IPS-NIHi11 (cell line): ENCODE measurements at regions not wholly inside any gene's neighbourhood (a gene's known extent, or its start where the extent isn't known, plus 50 kb on each side); places are given as distances from the start of the nearest gene placed in this dataset.
A peak's percentile ranks its signal among the peaks of the same experiment; 100 is the strongest.
"Not testable (repeated sequence)": the region's sequence is repeated elsewhere in the genome, so short reads cannot be mapped to it uniquely, and the experiment has no call there.

ENCODE experiments used
- DNase-seq: peaks from one replicate; pipeline ENCODE4 v3.0.0; 2012; ENCODE audit warnings: mixed read lengths, low spot score

DNA sequence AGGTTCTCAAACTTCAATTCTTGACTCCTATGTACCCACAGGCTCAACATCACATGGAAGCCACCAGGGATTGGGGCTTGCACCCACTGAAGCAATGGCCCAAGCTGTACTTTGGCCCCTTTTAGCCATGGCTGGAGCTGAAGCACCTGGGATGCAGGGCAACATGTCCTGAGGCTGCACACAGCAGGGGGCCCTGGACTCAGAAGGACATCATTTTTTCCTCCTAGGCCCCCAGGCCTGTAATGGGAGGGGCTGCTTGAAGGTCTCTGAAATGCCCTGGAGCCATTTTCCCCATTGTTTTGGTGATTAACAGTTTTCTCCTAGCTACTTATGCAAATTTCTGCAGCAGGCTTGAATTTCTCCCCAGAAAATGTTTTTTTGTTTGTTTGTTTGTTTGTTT, 465.1 kb upstream of the PCDH10 start:
- DNase-seq, result no peak

DNA sequence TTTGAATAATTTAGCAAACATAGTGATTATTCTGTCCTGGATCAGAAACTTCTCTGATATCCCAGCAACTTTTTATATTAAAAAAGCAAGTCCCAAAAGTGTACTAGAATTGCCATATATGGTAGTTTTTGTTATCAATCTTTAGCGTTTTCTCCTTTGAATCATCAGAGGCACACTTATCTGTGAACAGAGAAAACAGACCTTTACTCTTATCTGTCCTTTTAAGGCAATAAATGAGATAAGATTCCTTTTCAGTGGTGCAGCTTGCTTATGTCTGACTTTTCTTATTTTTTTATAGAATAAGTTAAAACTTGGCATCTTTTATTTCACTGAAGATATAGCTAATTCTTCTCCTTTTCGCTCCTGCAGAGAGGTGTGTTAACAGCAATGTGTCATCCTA, 458.1 kb upstream of the PCDH10 start:
- no peak for DNase-seq

- no peak for DNase-seq
These were observed 457.4 kb upstream of the PCDH10 start for GRCh38 chr4:132691668-132692067.

- DNase-seq, result no peak
These were observed 454.3 kb upstream of the PCDH10 start for GRCh38 chr4:132694775-132695174.

DNA sequence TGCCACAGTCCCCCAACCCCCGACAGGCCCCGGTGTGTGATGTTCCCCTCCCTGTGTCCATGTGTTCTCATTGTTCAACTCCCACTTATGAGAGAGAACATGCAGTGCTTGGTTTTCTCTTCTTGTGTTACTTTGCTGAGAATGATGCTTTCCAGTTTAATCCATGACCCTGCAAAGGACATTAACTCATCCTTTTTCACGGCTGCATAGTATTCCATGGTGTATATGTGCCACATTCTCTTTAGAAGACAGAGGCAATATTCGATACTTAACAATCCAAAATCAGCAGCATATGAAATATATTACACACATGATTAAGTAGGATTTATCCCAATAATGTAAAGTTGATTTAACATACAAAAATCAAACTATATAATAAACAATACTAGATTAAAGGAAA, 451.6 kb upstream of the PCDH10 start:
- not testable (repeated sequence) for DNase-seq

- DNase-seq, result no peak
These were observed 441.1 kb upstream of the PCDH10 start for GRCh38 chr4:132707955-132708354.

DNA sequence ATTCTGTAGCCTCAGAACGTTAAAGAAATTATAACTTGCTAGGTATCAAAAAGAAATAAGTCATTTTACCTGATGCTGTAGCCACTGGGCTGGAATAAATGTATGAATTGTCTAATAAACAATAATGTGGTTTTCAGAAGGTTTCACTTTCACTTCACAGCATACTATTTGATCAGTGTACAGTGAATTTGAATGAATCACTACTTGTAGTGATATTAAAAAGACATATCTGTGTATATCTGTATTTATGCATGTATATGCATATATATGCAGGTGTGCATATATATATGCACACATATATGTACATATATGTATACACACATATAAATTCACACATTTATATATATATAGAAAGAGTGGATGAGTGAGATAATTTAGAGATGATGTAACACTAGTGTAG, 440.0 kb upstream of the PCDH10 start:
- no peak for DNase-seq

DNA sequence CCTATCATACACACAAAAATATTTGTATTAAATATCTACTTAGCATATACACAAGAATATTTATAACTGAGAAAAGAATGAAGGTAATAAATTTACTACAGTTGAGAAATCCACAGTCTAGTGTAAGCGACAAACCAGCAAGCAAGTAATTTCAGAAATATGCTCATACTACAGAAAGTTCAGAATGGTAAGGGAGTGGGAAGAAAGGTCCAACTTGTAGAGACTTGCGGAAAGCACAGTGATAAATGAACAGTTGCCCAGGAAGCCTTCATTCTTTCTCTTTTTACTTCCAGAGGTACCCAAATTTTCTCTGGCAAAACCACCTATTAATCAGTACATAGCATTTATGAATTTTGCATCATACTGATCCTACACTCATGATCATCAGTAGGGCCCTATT, 438.1 kb upstream of the PCDH10 start:
- no peak for DNase-seq

DNA sequence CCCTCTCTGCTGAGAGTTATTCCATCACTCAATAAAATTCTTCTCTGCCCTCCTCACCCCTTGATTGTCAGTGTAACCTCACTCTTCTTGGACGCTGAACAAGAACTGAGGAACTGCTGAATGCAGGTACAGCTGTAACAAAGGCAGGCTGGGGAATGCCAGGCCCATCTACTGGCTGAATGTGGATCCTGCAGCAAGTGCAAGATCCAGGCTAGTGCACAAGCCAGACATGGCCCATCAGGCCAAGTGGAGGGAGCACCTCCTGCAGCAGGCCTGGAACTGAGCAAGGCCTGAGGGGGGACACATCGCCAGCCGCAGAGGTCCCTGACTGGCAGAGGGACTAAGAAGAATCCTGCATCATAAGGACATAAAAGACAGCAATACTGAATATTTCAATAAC, 411.8 kb upstream of the PCDH10 start:
- peak; percentile 24 for DNase-seq

DNA sequence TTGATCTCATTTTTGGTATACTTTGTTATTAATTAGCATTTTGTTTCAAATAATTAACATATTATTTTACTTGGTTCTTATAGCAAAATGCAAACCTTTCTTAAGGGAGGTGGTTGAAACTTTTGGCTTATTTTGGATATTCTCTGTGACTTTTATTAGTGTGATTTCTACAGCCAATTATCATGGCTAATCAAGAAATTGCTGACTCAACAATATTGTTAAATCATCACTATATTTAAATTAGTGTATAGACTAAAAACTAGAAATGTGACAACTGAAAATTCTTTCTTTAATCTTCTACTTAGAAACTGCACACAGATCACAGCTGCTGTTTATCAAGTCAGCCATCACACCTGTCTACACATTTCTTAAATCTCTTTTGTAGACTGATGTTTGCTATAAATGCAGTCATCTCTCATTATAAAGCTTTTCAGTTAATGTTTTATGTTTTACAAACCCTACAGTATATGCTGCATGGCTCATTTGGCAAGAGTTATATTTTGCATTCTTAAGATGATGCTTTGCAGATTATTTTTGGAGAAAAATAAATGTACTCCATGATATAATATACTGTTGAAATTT, 389.8 kb upstream of the PCDH10 start:
- DNase-seq, result no peak

GRCh38 chr4:132763465-132763864, 385.6 kb upstream of the PCDH10 start:
- no peak for DNase-seq

DNA sequence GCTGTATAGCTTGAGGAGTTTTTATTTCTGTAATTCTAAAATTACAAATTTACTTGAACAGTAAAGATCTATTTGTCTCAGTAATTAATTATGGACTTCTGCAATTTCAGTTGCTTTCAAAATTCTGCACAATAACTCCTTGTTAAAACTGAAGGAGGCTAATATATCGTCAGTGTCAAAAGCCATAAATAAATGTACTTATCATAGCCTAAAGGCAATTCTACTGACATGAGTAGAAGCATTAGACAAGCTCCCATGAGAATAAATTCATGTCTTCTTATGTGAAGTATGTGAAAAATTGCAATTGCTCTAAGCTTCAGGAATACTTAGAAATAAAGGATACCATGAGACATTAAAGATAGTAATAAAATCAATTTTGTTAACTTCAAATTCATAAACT, 381.2 kb upstream of the PCDH10 start:
- DNase-seq, result no peak

- no peak for DNase-seq
These were observed 378.3 kb upstream of the PCDH10 start for GRCh38 chr4:132770776-132771175.

DNA sequence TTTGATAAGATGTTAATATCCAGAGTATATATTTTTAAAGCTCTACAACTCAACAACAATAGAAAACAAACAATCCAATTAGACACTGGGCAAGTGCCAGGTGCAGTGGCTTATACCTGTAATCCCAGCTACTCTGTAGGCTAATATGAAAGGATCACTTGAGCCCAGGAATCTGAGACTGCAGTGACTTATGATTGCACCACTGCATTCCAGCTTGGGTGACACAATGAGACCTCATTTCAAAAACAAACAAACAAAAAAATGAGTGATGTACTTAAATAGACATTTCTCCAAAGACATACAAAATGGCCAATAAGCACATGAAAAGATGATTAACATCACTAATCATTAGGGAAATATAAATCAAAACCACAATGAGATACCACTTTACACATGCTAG, 356.8 kb upstream of the PCDH10 start:
- no peak for DNase-seq

DNA sequence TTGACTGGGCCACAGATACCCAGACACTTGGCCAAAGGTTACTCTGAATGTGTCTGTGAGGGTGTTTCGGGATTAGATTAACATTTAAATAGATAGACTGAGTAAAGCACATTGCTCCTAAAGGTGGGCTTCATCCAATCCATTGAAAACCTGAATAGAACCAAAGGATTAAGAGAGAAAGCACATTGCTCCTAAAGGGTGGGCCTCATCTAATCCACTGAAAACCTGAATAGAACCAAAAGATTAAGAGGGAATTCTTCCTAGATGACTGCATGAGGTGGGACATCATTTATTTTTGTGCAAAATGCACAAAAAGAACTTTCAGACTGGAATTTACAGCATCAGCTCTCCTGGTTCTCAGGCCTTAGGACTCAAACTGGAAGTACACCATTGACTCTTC, 351.2 kb upstream of the PCDH10 start:
- DNase-seq, result no peak

GRCh38 chr4:132809298-132810032, 339.6 kb upstream of the PCDH10 start:
- peak; percentile 29 for DNase-seq

GRCh38 chr4:132813061-132813460, 336.0 kb upstream of the PCDH10 start:
- not testable (repeated sequence) for DNase-seq

- DNase-seq, result peak; percentile 14
These were observed 331.0 kb upstream of the PCDH10 start for GRCh38 chr4:132818091-132818490.

DNA sequence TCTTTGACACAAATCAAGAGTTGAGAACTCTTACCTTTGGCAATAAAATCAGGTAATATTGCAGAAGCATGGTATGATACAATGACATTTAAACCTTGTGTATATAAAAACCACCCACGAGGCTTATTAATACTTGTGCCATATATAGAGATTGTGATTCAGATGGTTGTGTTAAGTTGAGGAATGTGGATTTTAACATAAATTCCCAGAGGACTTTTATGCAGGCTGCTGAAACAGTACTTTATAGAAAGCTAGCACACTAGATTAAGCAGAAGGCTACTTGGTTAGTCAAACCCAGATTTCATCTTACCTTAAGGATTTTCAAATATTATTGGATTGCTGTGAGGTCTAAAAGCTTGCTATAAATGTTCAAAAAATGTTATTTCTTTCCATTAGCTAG, 325.7 kb upstream of the PCDH10 start:
- no peak for DNase-seq

DNA sequence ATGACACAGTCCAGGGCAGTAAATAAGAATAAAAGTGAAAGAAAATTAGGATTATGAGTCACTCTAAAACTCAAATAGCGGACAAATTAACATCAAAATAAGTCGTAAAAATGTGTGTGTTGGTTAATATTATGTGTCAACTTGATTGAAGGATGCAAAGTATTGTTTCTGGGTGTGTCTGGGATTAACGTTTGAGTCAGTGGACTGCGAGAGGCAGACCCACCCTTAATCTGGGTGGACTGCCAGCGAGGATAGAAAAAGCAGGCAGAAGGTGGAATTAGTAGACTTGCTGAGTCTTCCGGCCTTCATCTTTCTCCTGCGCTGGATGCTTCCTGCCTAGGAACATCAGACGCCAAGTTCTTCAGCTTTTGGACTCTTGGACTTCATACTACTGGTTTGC, 324.3 kb upstream of the PCDH10 start:
- DNase-seq, result no peak

DNA sequence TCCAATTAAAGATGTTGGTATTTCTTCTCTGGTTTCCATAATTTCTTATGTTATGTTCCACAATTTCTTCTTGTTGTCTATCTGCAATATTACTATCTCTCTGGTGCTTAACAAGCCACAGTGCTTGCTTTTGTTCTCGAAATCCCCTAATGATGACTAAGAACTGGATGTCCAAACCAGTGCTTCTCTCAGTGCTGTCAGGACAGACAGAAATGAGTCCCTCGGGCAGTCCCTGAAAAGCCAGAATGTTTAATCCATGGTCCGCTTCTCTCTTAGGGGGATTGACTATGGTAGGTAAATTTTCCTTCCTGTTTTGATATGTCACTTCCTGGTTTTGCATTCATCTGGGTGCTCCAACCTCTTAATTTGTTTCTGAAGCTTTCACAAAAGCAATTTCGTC, 321.6 kb upstream of the PCDH10 start:
- DNase-seq, result no peak

GRCh38 chr4:132838244-132838643, 310.9 kb upstream of the PCDH10 start:
- DNase-seq, result no peak

DNA sequence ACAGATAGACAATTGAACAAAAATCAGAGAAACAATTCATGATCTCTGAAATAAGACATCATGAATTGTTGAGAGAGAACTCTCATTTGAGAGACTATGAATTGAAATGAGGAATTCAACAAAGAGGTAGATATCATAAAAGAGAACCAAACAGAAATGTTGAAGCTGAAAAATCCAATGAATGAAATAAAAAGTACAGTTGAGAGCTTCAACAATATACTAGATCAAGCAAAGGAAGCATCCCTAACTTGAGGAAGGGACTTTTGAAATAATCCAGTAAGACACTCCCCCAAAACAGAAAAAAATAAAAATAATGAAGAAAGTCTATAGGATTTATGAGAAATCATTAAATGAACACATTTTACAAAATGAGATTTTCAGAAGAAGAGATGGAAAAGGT, 310.0 kb upstream of the PCDH10 start:
- no peak for DNase-seq

DNA sequence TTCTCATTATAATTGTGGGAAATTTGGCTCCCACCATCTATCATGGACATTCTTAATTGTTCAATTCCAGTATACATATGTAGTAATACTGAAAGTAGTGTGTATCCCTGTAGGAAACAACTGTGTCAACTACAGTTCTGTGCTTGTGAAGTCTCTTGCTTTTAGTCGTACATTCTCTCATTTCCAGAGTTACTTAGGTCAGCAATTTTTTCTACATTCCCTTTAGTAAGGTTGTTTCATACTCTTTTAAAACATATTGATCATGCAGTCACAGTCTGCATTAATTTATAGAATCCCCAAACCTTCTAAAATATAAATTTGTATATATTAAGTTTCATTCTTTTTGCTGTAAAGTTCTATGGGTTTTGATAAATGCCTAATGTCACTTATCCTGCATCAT, 289.2 kb upstream of the PCDH10 start:
- no peak for DNase-seq
